Hematopoietic multipotent progenitor cell (in vitro differentiated cells): ENCODE measurements at regions not wholly inside any gene's neighbourhood (a gene's known extent, or its start where the extent isn't known, plus 50 kb on each side); places are given as distances from the start of the nearest gene placed in this dataset.
"Not testable (repeated sequence)": the region's sequence is repeated elsewhere in the genome, so short reads cannot be mapped to it uniquely, and the experiment has no call there.

Experiments used
- DNase-seq, 3 donors: peaks; one replicate each; pipeline ENCODE4 v3.0.0-alpha.2; 2011 to 2015; ENCODE audit warnings: low read depth in 2 of 3, low spot score in 2 of 3

GRCh38 chr7:88617185-88617584 is 142.3 kb upstream of the ZNF804B start:
- no peak for DNase-seq

GRCh38 chr7:88615336-88615735 is 144.2 kb upstream of the ZNF804B start:
- DNase-seq, result no peak

GRCh38 chr7:88614736-88615135 is 144.8 kb upstream of the ZNF804B start:
- DNase-seq, result no peak

GRCh38 chr7:88610942-88611341 is 148.6 kb upstream of the ZNF804B start:
- no peak for DNase-seq

GRCh38 chr7:88600695-88601094 is 158.8 kb upstream of the ZNF804B start:
- no peak for DNase-seq

GRCh38 chr7:88599528-88599927 is 160.0 kb upstream of the ZNF804B start:
- no peak for DNase-seq

- DNase-seq, result no peak
These were observed 161.5 kb upstream of the ZNF804B start for GRCh38 chr7:88597941-88598425.

GRCh38 chr7:88590963-88591362 is 168.5 kb upstream of the ZNF804B start:
- no peak for DNase-seq

- no peak for DNase-seq
These were observed 169.6 kb upstream of the ZNF804B start for GRCh38 chr7:88589927-88590326.

- no peak for DNase-seq
These were observed 172.6 kb upstream of the ZNF804B start for GRCh38 chr7:88586890-88587289.

GRCh38 chr7:88586219-88586618 is 173.3 kb upstream of the ZNF804B start:
- DNase-seq, result no peak

- no peak for DNase-seq
These were observed 182.8 kb upstream of the ZNF804B start for GRCh38 chr7:88576720-88577119.

- no peak for DNase-seq
These were observed 193.3 kb upstream of the ZNF804B start for GRCh38 chr7:88566162-88566729.

- no peak for DNase-seq
These were observed 194.1 kb upstream of the ZNF804B start for GRCh38 chr7:88565401-88565800.

GRCh38 chr7:88556441-88556840 is 203.1 kb upstream of the ZNF804B start:
- DNase-seq, result not testable (repeated sequence)

- not testable (repeated sequence) for DNase-seq
These were observed 204.7 kb upstream of the ZNF804B start for GRCh38 chr7:88554847-88555246.

- no peak for DNase-seq
These were observed 211.1 kb upstream of the ZNF804B start for GRCh38 chr7:88548399-88548798.

GRCh38 chr7:88546808-88547207 is 212.7 kb upstream of the ZNF804B start:
- peak in 1 of 3 donors; percentile 6 for DNase-seq

- DNase-seq, result no peak
These were observed 213.8 kb upstream of the ZNF804B start for GRCh38 chr7:88545663-88546062.

GRCh38 chr7:88540012-88540411 is 219.5 kb upstream of the ZNF804B start:
- DNase-seq, result no peak

GRCh38 chr7:88539518-88539917 is 220.0 kb upstream of the ZNF804B start:
- no peak for DNase-seq

- no peak for DNase-seq
These were observed 217.0 kb upstream of the STEAP4 start for GRCh38 chr7:88523645-88524044.

GRCh38 chr7:88522771-88523293 is 216.1 kb upstream of the STEAP4 start:
- no peak for DNase-seq
